ENCODE measurements at regions not wholly inside any gene's neighbourhood (a gene's known extent, or its start where the extent isn't known, plus 50 kb on each side); places are given as distances from the start of the nearest gene placed in this dataset.

- Mint-ChIP-seq H3K27ac (ENCODE audit: unreplicated experiment) (no peak overlapping the region), H3K4me1 (peaks cover 12% of the 10 kb centered on the region), H3K27me3 (ENCODE audit: low read depth) (no peaks in the 10 kb centered on the region), H3K9me3 (peaks cover 2% of the 10 kb centered on the region), H3K36me3 (ENCODE audit: low read depth) (peaks cover 10% of the 10 kb centered on the region), H3K4me3 (no peak overlapping the region)
- DNase-seq (ENCODE audit: low read depth, low spot score): no peak
- TF ChIP-seq CTCF (conservative IDR thresholded peaks at IDR 0.05): no peak
These were observed 168.9 kb downstream of the AASDH start for GRCh38 chr4:56218230-56218895.

GRCh38 chr4:56217343-56217890, 169.9 kb downstream of the AASDH start:
- Mint-ChIP-seq H3K36me3 (ENCODE audit: low read depth) (peaks cover 7% of the 10 kb centered on the region), H3K4me3 (no peak overlapping the region), H3K27ac (ENCODE audit: unreplicated experiment) (no peak overlapping the region), H3K9me3 (peaks cover 4% of the 10 kb centered on the region), H3K27me3 (ENCODE audit: low read depth) (no peaks in the 10 kb centered on the region), H3K4me1 (peaks cover 12% of the 10 kb centered on the region)
- DNase-seq (ENCODE audit: low read depth, low spot score): no peak
- TF ChIP-seq CTCF (conservative IDR thresholded peaks at IDR 0.05): no peak

- Mint-ChIP-seq H3K36me3 (ENCODE audit: low read depth) (peaks cover 14% of the 10 kb centered on the region), H3K9me3 (peaks cover 9% of the 10 kb centered on the region), H3K27ac (ENCODE audit: unreplicated experiment) (no peak overlapping the region), H3K27me3 (ENCODE audit: low read depth) (no peaks in the 10 kb centered on the region), H3K4me1 (peaks cover 12% of the 10 kb centered on the region), H3K4me3 (no peak overlapping the region)
- TF ChIP-seq CTCF (conservative IDR thresholded peaks at IDR 0.05): no peak
- DNase-seq (ENCODE audit: low read depth, low spot score): no peak
These were observed 171.4 kb downstream of the AASDH start for GRCh38 chr4:56215901-56216300.

- DNase-seq (ENCODE audit: low read depth, low spot score): no peak
- H3K36me3 Mint-ChIP-seq (ENCODE audit: low read depth): peaks cover 18% of the 10 kb centered on the region
- H3K27ac Mint-ChIP-seq (ENCODE audit: unreplicated experiment): no peak overlapping the region
- no peak overlapping the region for H3K4me3 Mint-ChIP-seq
- H3K4me1 Mint-ChIP-seq: peaks cover 12% of the 10 kb centered on the region
- H3K27me3 Mint-ChIP-seq (ENCODE audit: low read depth): no peaks in the 10 kb centered on the region
- no peak for TF ChIP-seq CTCF (conservative IDR thresholded peaks at IDR 0.05)
- peaks cover 10% of the 10 kb centered on the region for H3K9me3 Mint-ChIP-seq
These were observed 172.0 kb downstream of the AASDH start for GRCh38 chr4:56215141-56215783.

- no peaks in the 10 kb centered on the region for H3K27me3 Mint-ChIP-seq (ENCODE audit: low read depth)
- peaks cover 12% of the 10 kb centered on the region for H3K9me3 Mint-ChIP-seq
- DNase-seq (ENCODE audit: low read depth, low spot score): no peak
- H3K4me1 Mint-ChIP-seq: peaks cover 16% of the 10 kb centered on the region
- H3K36me3 Mint-ChIP-seq (ENCODE audit: low read depth): peaks cover 20% of the 10 kb centered on the region
- no peak overlapping the region for H3K4me3 Mint-ChIP-seq
- no peak overlapping the region for H3K27ac Mint-ChIP-seq (ENCODE audit: unreplicated experiment)
- no peak for TF ChIP-seq CTCF (conservative IDR thresholded peaks at IDR 0.05)
These were observed 173.7 kb downstream of the AASDH start for GRCh38 chr4:56213543-56213942.

All from neural crest cell (in vitro differentiated cells).